Kidney glomerular epithelial cell (primary cell): ENCODE measurements at regions not wholly inside any gene's neighbourhood (a gene's known extent, or its start where the extent isn't known, plus 50 kb on each side); places are given as distances from the start of the nearest gene placed in this dataset.

Source experiments
- DNase-seq: peaks from one replicate; lab custom pipeline; 2025; lab: John Stamatoyannopoulos, UW

GRCh38 chr16:54677308-54677950, 253.2 kb upstream of the IRX5 start:
- DNase-seq: no peak

- no peak for DNase-seq
These were observed 257.4 kb upstream of the IRX5 start for GRCh38 chr16:54673313-54673712.

- no peak for DNase-seq
These were observed 258.2 kb upstream of the IRX5 start for GRCh38 chr16:54672500-54672899.

DNA sequence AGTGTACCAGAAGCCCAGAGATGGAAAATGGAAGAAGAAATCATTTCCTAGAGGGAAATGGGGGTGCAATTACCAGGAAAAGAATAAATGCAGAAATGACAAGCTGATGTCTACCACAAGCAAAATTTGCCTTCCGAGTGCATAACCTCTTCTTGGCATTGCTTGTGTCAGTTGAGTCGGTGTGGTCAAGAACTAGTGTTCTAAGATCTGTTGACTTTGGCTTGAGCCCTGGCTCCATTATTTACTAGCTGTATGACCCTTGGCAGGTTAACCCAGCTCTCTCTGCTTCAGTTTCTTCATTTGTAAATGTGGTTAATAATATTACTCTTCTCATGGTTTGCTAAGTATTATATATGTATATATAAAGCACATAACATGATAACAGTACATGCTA, 273.0 kb upstream of the IRX5 start:
- no peak for DNase-seq

DNA sequence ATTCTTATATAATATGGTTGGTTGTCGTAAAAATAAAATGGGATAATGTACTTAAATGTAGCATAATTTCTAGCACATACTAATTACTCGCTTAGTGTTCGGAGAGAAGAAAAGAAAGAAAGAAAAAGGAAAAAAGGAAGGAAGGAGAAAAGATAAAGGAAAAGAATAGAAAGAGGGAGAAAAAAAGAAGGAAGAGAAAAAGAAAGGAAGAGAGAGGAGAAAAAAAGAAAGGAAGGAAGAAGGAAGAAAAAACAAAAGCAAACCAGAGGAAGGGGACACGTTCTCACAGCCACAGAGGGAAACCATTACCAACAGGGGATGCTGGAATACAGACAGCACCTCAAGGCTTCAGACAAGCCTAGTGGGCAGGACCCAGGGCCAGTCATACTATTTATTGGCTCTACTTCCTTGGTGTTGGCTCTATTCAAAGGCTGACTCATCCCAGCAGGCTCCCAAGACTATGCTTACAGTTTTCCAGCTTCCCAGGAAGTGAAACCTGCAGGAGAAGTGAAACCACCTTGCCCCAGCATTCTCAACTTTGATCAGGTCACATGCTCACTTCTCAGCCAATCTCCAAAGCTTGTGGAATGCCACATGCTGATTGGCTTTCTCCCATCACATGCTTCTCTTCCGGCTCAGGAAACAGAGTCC, 273.5 kb upstream of the IRX5 start:
- peak; percentile 5 for DNase-seq

DNA sequence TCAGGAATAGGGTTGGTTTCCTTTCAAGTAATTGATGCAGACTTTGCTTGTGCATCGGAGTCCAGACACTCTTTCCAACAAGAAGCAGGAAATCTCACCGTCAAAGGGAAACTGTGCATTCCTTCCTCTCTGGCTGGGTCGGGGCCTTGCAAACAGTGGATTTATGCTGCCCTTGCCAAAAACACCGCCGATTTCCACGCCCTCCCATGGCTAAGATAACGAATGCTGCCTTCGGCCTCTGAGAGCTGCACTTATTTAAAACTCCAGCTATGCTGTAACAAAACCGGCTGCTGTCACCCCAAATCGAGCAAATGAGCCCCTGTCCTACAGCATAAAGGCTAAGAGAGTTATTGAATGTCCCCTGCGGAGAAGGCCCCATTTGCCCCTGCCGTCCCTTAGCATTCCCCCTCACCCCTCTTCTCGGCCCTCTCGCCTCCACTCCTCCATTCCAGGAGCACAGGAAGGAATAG, 275.5 kb upstream of the IRX5 start:
- DNase-seq: no peak

DNA sequence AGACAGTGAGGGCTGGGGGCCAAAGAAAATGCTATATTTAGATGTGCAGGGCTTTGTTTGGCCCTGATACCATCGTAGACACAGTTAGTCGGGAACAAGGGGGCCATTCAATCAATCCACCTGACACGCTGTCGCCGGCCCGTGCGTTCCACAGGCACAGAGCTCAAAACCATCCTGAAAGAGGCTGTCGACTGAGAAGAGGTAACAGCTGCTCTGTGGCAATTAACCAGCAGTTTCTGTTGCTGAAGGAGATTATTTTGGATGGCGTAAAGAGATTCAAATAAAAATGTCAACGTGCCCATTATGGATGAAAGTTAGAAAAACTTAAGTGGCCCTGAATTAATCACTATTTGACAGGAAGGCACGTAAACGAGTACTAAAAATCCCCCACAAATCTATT, 276.2 kb upstream of the IRX5 start:
- no peak for DNase-seq

- no peak for DNase-seq
These were observed 278.4 kb upstream of the IRX5 start for GRCh38 chr16:54652201-54652770.

- no peak for DNase-seq
These were observed 279.0 kb upstream of the IRX5 start for GRCh38 chr16:54651440-54652195.

- no peak for DNase-seq
These were observed 280.8 kb upstream of the IRX5 start for GRCh38 chr16:54649876-54650275.

- no peak for DNase-seq
These were observed 282.1 kb upstream of the IRX5 start for GRCh38 chr16:54648575-54648974.

DNA sequence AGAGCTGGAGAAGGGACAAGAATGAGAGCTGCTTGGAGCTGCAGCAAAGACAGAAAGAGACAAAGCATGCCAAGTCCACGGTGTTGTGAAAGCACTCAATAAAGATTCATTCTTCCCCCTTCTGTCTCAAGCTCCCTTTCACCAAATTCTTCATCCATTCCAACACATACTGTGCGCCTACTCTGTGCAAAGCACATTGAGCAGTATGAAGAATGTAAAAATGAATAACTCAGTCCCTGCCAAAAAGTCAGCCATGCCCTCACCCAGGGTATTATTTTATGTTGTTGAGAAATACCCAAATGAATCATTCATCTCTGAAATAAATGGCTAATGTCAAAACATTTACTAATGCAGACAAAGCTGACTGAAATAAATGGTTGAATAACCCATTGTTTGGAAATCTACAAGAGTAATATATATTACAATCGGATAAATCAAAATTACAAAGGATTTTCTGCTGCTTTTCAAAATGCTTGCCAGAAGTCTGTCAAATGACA, 282.9 kb upstream of the IRX5 start:
- DNase-seq: no peak

DNA sequence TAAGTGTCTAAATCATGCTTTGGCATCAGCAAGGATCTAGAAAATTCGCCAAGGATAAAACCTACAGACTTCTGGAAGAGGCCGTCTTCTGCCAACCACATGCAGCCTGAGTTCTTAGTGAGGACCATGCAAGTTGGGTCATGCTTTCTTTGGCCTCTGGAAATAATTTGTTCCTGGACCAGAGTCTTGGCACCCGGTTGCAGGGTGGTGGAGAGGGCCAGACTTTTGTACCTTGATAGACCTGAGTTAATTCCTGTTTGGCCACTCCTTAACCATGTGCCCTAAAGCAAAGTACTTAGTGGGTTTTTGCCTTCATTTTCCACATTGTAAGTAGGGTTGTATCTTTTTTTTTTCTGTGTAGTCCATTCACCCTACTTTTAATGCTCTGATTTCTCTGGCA, 283.4 kb upstream of the IRX5 start:
- DNase-seq: no peak

DNA sequence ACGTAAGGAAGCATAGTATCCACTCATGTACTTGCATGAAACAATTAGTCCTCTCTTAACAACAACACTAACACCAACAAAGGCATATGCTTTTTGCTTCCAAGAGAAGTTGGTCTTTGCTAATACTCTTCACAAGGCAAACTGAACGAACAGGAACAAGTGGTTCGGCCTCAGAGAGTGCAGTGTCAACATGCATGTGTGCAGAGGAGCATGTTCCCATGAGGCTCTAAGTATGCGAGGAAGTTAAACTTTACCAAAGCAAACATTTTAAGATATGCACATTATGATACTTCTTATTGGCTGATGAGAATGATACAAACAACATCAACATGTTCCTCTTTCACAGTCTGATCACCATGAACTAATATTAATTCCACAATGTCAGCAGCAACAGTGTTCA, 285.3 kb upstream of the IRX5 start:
- no peak for DNase-seq

DNA sequence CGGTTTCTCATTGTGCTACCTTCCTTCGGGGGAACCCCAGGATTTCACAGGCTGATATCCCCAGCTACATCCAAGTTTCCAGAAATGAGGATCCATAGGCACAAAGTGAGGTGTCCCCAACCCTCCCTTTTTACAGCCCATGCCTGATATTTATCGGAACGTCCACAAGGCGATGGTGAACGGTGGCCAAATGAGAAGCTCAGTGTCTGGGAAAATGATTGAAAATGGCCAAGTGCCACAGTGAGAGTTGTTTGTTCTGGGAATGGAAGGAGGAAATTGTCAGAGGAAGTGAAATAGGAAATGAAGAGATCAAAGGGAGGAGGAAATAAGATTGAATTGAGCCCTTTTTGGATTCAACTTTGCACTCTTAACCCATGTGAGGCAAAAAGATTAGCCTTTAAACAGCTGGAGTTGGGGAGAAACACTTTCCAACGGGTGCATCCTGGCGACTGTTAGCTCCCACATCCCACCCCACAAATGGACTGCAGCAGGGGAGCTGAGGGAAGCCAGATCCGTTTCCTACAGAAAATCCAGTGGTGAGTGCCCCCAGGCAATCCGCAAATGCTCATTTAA, 294.4 kb upstream of the IRX5 start:
- DNase-seq: no peak

DNA sequence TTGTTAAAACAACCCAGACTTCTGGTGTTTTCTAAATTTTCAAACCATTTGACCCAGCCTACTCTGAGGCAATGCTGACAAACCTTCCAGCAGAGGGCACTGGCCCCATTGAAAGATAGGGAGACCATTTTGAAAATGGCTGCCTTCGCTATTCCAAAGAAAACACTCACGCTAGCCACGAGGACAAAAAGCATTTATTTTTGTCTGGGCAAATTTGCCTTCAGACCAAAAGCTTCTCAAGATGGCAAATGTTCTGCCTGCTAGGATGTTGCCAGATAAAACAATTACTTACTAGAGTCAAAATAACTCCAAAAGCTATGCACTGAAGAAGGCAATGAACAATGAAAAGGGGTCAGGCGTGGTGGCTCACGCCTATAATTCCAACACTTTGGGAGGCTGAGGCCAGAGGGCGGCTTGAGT, 296.7 kb upstream of the IRX5 start:
- DNase-seq: no peak

GRCh38 chr16:54632322-54633220, 298.1 kb upstream of the IRX5 start:
- no peak for DNase-seq

DNA sequence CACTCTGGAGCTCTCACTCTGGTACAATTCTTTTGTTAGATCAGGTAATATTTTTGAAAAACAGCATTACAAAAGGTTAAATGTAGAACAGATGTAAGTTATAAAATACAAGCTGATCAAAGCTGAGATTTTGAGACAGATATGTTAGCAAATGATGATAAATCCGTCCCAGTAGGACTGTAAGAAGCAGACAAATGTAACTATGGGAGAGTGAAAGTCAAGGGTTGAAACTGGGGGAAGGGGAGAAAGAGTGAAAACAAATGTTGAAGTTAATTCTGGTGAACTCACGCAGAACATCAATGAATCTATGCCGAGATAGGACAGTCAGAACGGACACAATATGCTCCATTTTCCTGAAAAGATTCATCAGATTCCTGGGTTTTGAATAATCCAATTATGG, 298.9 kb upstream of the IRX5 start:
- no peak for DNase-seq

DNA sequence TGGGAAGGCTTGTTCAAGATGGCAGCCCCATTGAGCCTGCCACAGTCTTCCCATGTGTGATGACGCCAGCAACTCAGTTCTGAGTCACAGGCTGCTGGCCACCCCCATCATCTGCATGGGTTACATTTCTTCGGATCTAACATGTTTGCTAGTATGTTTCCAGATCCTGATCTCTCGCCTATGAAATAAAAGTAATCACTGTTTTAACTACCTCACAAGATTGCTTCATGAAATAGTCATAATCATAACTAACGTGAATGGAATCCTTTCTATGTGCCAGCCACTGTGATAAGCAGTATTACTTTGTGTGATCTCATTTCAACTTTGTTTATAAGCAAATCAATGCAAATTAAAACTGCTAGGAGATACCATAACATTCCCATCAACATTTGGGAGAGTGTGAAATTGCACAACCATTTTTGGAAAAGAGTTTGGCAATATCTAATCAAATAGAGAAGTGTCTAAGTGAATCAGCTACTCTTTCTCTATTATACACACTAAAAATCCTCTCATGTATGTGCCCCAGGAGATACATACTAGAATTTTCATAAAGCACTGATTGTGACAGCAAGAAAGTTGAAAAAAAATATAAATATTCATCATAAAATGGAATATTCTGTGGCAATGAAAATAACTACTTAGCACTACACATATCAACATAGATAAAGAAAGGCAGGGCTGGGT, 300.2 kb upstream of the IRX5 start:
- no peak for DNase-seq

GRCh38 chr16:54628796-54629625, 301.7 kb upstream of the IRX5 start:
- no peak for DNase-seq
